Glutamatergic neuron (in vitro differentiated cells): ENCODE measurements at regions not wholly inside any gene's neighbourhood (a gene's known extent, or its start where the extent isn't known, plus 50 kb on each side); places are given as distances from the start of the nearest gene placed in this dataset.

ENCODE experiments used
- DNase-seq: peaks from one replicate; pipeline ENCODE4 v3.0.0; 2022
- H3K27ac Mint-ChIP-seq: one replicate; pipeline ENCODE4 v1.8.0; 2020; ENCODE audit warnings: mild to moderate bottlenecking, mixed read lengths, inconsistent platforms; ENCODE audit not compliant: unreplicated experiment
- H3K27me3 Mint-ChIP-seq: one replicate; pipeline ENCODE4 v1.8.0; 2020; ENCODE audit warnings: mild to moderate bottlenecking, moderate library complexity, mixed read lengths, inconsistent platforms; ENCODE audit not compliant: unreplicated experiment
- H3K36me3 Mint-ChIP-seq: one replicate; pipeline ENCODE4 v1.8.0; 2020; ENCODE audit warnings: mild to moderate bottlenecking, mixed read lengths, inconsistent platforms; ENCODE audit not compliant: unreplicated experiment
- H3K4me1 Mint-ChIP-seq: one replicate; pipeline ENCODE4 v1.8.0; 2020; ENCODE audit warnings: mild to moderate bottlenecking, low read depth, mixed read lengths, inconsistent platforms; ENCODE audit not compliant: unreplicated experiment
- H3K4me3 Mint-ChIP-seq: one replicate; pipeline ENCODE4 v1.8.0; 2020; ENCODE audit warnings: mild to moderate bottlenecking, mixed read lengths, inconsistent platforms; ENCODE audit not compliant: unreplicated experiment
- H3K9me3 Mint-ChIP-seq: one replicate; pipeline ENCODE4 v1.8.0; 2020; ENCODE audit warnings: mild to moderate bottlenecking, moderate library complexity, mixed read lengths, inconsistent platforms; ENCODE audit not compliant: unreplicated experiment
- TF ChIP-seq, protein P1 (sequence below): fragments of 200-600 bp; sonication (generic); IDR thresholded peaks from one replicate; pipeline ENCODE4 v1.5.0; 2021; ENCODE audit not compliant: partially characterized antibody, unreplicated experiment

DNA sequence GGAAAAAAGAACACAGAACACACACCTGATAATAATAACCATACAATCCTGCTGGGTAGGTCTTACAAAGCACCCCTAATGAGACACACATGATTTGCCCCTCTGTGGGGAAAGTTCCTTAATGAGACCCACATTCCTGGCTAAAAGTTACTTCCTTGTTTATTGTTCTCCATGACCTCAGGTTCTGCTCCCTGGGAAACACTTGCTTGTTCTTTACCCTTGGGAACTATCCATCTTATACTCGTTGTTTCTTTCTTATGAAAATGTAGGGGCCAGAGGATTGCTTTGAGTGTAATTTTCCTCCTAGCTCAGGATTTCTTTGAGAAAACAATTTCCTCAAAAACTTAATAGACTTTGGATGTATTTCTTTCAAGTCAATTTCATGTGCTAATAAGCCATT, 52.1 kb upstream of the PCDH10 start:
- TF ChIP-seq, protein P1, sequence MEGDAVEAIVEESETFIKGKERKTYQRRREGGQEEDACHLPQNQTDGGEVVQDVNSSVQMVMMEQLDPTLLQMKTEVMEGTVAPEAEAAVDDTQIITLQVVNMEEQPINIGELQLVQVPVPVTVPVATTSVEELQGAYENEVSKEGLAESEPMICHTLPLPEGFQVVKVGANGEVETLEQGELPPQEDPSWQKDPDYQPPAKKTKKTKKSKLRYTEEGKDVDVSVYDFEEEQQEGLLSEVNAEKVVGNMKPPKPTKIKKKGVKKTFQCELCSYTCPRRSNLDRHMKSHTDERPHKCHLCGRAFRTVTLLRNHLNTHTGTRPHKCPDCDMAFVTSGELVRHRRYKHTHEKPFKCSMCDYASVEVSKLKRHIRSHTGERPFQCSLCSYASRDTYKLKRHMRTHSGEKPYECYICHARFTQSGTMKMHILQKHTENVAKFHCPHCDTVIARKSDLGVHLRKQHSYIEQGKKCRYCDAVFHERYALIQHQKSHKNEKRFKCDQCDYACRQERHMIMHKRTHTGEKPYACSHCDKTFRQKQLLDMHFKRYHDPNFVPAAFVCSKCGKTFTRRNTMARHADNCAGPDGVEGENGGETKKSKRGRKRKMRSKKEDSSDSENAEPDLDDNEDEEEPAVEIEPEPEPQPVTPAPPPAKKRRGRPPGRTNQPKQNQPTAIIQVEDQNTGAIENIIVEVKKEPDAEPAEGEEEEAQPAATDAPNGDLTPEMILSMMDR: no peak
- no peaks in the 10 kb centered on the region for H3K9me3 Mint-ChIP-seq
- no peaks in the 10 kb centered on the region for H3K36me3 Mint-ChIP-seq
- no peaks in the 10 kb centered on the region for H3K27me3 Mint-ChIP-seq
- H3K27ac Mint-ChIP-seq: no peak overlapping the region
- DNase-seq: no peak
- no peak overlapping the region for H3K4me3 Mint-ChIP-seq
- no peaks in the 10 kb centered on the region for H3K4me1 Mint-ChIP-seq
